ENCODE measurements at regions not wholly inside any gene's neighbourhood (a gene's known extent, or its start where the extent isn't known, plus 50 kb on each side); places are given as distances from the start of the nearest gene placed in this dataset.
"Not testable (repeated sequence)": the region's sequence is repeated elsewhere in the genome, so short reads cannot be mapped to it uniquely, and the experiment has no call there.

DNA sequence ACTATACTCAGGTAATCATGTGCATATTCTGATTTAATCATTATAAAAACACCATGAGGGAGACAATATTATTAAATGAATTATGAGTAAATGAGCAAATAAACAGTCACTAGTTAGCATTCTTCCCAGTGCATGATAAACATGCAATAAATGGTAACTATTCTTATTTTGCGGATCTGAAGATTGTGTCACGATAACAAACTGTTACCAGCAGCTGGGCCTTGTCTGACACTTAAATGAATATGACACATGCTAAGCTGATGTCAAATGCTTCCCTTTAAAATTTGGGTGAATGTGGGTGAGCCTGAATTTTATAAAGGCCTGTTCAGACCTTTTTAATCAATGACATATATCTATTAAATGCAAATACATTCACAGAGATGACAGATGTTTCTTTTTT is 68.2 kb upstream of the KIT start:
- peaks cover 0 to 4% (median 0%) of the 10 kb centered on the region in 4 donors for H3K9me3 ChIP-seq (ENCODE audit: control insufficient read depth in 4 of 4, low read length in 3 of 4)
- TF ChIP-seq, protein P1, sequence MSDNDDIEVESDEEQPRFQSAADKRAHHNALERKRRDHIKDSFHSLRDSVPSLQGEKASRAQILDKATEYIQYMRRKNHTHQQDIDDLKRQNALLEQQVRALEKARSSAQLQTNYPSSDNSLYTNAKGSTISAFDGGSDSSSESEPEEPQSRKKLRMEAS (IDR thresholded peaks at IDR 0.05): no peak
- TF ChIP-seq JUND (IDR thresholded peaks at IDR 0.05): no peak
- TF ChIP-seq FOXA1 (IDR thresholded peaks at IDR 0.05): no peak
- TF ChIP-seq HNF4G (IDR thresholded peaks at IDR 0.05): no peak
- no peak for TF ChIP-seq FOXA2 (IDR thresholded peaks at IDR 0.05)
- no peak overlapping the region for H3K9ac ChIP-seq (ENCODE audit: low read depth in 1 of 2, low read length in 2 of 2)
- no peaks in the 10 kb centered on the region for H3K36me3 ChIP-seq (ENCODE audit: control insufficient read depth in 4 of 4, insufficient read depth in 3 of 4, low read depth in 1 of 4, low read length in 3 of 4)
- no peaks in the 10 kb centered on the region for H3K4me1 ChIP-seq (ENCODE audit: control insufficient read depth in 4 of 4, insufficient read depth in 4 of 4, low read length in 3 of 4)
- H3K27ac ChIP-seq (ENCODE audit: low read depth in 1 of 2, low read length in 2 of 2): no peak overlapping the region
- no peak for DNase-seq (ENCODE audit: low spot score)
- H3K4me3 ChIP-seq (ENCODE audit: low read depth in 1 of 3, low read length in 3 of 3): no peak overlapping the region
- 90% methylated on average over 2 of the region's 2 CpGs for WGBS
- H3K27me3 ChIP-seq (ENCODE audit: control insufficient read depth in 4 of 4, insufficient read depth in 4 of 4, low read length in 3 of 4): peaks cover 0 to 8% (median 0%) of the 10 kb centered on the region in 4 donors

DNA sequence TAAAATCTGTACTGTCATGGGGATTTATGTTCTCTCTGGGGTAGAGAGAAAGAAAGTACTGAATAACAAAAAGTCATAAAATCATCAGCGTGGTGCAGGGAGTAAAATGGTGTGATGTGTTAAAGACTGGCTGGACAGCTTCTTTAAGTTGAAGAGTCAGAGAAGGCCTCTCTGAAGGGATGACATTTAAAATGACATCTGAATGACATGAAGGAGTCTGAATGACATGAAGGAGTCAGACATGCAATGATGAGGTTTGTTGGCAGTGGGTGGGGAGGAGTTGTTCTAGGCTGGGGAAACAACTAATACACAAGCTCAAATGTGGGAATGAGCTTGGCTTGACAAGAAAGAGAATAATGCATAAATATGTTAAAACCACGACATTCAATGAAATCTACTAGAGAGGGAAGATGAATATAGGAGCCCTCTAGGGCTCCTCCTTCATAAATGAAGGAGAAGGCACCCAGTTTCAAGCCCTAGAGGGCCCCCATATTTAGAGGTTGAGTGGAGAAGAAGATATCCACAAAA is 63.9 kb upstream of the KIT start:
- H3K27me3 ChIP-seq (ENCODE audit: control insufficient read depth in 4 of 4, insufficient read depth in 4 of 4, low read length in 3 of 4): no peaks in the 10 kb centered on the region
- no peak for DNase-seq (ENCODE audit: low spot score)
- H3K9me3 ChIP-seq (ENCODE audit: control insufficient read depth in 4 of 4, low read length in 3 of 4): no peaks in the 10 kb centered on the region
- no peak for TF ChIP-seq JUND (IDR thresholded peaks at IDR 0.05)
- TF ChIP-seq, protein P2, sequence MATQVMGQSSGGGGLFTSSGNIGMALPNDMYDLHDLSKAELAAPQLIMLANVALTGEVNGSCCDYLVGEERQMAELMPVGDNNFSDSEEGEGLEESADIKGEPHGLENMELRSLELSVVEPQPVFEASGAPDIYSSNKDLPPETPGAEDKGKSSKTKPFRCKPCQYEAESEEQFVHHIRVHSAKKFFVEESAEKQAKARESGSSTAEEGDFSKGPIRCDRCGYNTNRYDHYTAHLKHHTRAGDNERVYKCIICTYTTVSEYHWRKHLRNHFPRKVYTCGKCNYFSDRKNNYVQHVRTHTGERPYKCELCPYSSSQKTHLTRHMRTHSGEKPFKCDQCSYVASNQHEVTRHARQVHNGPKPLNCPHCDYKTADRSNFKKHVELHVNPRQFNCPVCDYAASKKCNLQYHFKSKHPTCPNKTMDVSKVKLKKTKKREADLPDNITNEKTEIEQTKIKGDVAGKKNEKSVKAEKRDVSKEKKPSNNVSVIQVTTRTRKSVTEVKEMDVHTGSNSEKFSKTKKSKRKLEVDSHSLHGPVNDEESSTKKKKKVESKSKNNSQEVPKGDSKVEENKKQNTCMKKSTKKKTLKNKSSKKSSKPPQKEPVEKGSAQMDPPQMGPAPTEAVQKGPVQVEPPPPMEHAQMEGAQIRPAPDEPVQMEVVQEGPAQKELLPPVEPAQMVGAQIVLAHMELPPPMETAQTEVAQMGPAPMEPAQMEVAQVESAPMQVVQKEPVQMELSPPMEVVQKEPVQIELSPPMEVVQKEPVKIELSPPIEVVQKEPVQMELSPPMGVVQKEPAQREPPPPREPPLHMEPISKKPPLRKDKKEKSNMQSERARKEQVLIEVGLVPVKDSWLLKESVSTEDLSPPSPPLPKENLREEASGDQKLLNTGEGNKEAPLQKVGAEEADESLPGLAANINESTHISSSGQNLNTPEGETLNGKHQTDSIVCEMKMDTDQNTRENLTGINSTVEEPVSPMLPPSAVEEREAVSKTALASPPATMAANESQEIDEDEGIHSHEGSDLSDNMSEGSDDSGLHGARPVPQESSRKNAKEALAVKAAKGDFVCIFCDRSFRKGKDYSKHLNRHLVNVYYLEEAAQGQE (IDR thresholded peaks at IDR 0.05): no peak
- no peak for TF ChIP-seq FOXA1 (IDR thresholded peaks at IDR 0.05)
- TF ChIP-seq GABPA (IDR thresholded peaks at IDR 0.05 in 1 of 2, conservative IDR thresholded peaks at IDR 0.05 in 1 of 2): no peak
- no peak for TF ChIP-seq HNF4G (IDR thresholded peaks at IDR 0.05)
- TF ChIP-seq NR2F2 (IDR thresholded peaks at IDR 0.05): no peak
- no peak for TF ChIP-seq RAD21 (IDR thresholded peaks at IDR 0.05)
- TF ChIP-seq HNF4A (conservative IDR thresholded peaks at IDR 0.05): no peak
- no peak overlapping the region for H3K9ac ChIP-seq (ENCODE audit: low read depth in 1 of 2, low read length in 2 of 2)
- WGBS: 94% methylated on average over 2 of the region's 2 CpGs
- no peak overlapping the region for H3K27ac ChIP-seq (ENCODE audit: low read depth in 1 of 2, low read length in 2 of 2)
- H3K36me3 ChIP-seq (ENCODE audit: control insufficient read depth in 4 of 4, insufficient read depth in 3 of 4, low read depth in 1 of 4, low read length in 3 of 4): no peaks in the 10 kb centered on the region
- H3K4me1 ChIP-seq (ENCODE audit: control insufficient read depth in 4 of 4, insufficient read depth in 4 of 4, low read length in 3 of 4): no peaks in the 10 kb centered on the region
- H3K4me3 ChIP-seq (ENCODE audit: low read depth in 1 of 3, low read length in 3 of 3): no peak overlapping the region

DNA sequence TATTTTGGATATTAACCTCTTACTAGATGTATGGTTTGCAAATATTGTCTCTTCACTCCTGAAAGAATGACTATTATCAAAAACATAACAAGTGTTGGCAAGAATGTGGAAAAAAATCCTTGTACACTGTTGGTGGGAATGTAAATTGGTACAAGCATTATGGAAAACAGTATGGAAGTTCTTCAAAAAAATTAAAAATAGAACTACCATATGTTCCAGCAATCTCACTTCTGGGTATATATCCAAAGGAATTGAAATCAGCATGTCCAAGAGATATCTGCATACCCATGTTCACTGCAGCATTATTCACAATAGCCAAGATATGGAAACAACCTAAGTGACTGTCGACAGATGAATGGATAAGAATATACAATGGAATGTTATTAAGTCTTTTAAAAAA is 61.6 kb upstream of the KIT start:
- H3K36me3 ChIP-seq (ENCODE audit: control insufficient read depth in 4 of 4, insufficient read depth in 3 of 4, low read depth in 1 of 4, low read length in 3 of 4): no peaks in the 10 kb centered on the region
- H3K4me3 ChIP-seq (ENCODE audit: low read depth in 1 of 3, low read length in 3 of 3): no peak overlapping the region
- no peak overlapping the region for H3K27ac ChIP-seq (ENCODE audit: low read depth in 1 of 2, low read length in 2 of 2)
- WGBS: 80% methylated on average over 1 of the region's 1 CpG
- TF ChIP-seq GABPA (IDR thresholded peaks at IDR 0.05 in 1 of 2, conservative IDR thresholded peaks at IDR 0.05 in 1 of 2) (no peak), JUND (IDR thresholded peaks at IDR 0.05) (no peak), FOXA1 (IDR thresholded peaks at IDR 0.05) (no peak), RXRA (IDR thresholded peaks at IDR 0.05) (no peak)
- TF ChIP-seq, protein P1 (IDR thresholded peaks at IDR 0.05): no peak
- TF ChIP-seq, protein P2 (IDR thresholded peaks at IDR 0.05): no peak
- no peaks in the 10 kb centered on the region for H3K4me1 ChIP-seq (ENCODE audit: control insufficient read depth in 4 of 4, insufficient read depth in 4 of 4, low read length in 3 of 4)
- no peaks in the 10 kb centered on the region for H3K27me3 ChIP-seq (ENCODE audit: control insufficient read depth in 4 of 4, insufficient read depth in 4 of 4, low read length in 3 of 4)
- H3K9me3 ChIP-seq (ENCODE audit: control insufficient read depth in 4 of 4, low read length in 3 of 4): no peaks in the 10 kb centered on the region
- no peak overlapping the region for H3K9ac ChIP-seq (ENCODE audit: low read depth in 1 of 2, low read length in 2 of 2)
- no peak for DNase-seq (ENCODE audit: low spot score)

DNA sequence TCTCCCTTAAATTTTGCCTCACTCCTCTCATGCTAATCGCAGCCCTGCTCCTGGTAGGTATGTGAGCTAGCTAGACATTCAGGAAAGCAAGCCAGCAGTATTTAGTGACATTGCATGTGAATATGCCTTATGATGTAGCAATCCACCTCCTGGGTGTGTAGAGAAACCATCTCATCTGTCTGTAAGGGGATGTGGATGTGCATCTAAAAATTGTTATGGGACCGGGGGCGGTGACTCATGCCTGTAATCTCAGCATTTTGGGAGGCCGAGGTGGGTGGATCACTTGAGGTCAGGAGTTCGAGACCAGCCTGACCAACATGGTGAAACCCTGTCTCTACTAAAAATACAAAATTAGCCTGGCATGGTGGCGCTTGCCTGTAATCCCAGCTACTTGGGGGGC is 60.1 kb upstream of the KIT start:
- not testable (repeated sequence) for H3K9me3 ChIP-seq (ENCODE audit: control insufficient read depth in 4 of 4, low read length in 3 of 4); H3K9ac ChIP-seq (ENCODE audit: low read depth in 1 of 2, low read length in 2 of 2); DNase-seq (ENCODE audit: low spot score); H3K27me3 ChIP-seq (ENCODE audit: control insufficient read depth in 4 of 4, insufficient read depth in 4 of 4, low read length in 3 of 4); H3K4me3 ChIP-seq (ENCODE audit: low read depth in 1 of 3, low read length in 3 of 3); H3K36me3 ChIP-seq (ENCODE audit: control insufficient read depth in 4 of 4, insufficient read depth in 3 of 4, low read depth in 1 of 4, low read length in 3 of 4); H3K4me1 ChIP-seq (ENCODE audit: control insufficient read depth in 4 of 4, insufficient read depth in 4 of 4, low read length in 3 of 4); H3K27ac ChIP-seq (ENCODE audit: low read depth in 1 of 2, low read length in 2 of 2)
- 91% methylated on average over 6 of the region's 6 CpGs for WGBS

DNA sequence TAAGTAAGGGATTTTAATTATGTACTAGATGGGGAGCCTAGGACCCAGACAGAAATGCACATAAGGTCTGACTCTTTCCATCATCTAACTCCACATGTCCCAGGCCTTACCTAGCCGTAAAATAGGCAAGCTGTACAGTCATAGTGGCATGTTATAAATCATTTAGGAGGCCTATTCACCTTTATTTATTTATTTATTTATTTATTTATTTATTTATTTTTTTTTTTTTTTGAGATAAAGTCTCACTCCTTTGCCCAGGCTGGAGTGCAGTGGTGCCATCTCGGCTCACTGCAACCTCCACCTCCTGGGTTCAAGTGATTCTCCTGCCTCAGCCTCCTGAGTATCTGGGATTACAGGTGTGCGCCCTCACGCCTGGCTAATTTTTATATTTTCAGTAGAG is 55.6 kb upstream of the KIT start:
- WGBS: 94% methylated on average over 4 of the region's 4 CpGs
- H3K9me3 ChIP-seq (ENCODE audit: control insufficient read depth in 4 of 4, low read length in 3 of 4); DNase-seq (ENCODE audit: low spot score); H3K4me1 ChIP-seq (ENCODE audit: control insufficient read depth in 4 of 4, insufficient read depth in 4 of 4, low read length in 3 of 4); H3K9ac ChIP-seq (ENCODE audit: low read depth in 1 of 2, low read length in 2 of 2); H3K4me3 ChIP-seq (ENCODE audit: low read depth in 1 of 3, low read length in 3 of 3); H3K36me3 ChIP-seq (ENCODE audit: control insufficient read depth in 4 of 4, insufficient read depth in 3 of 4, low read depth in 1 of 4, low read length in 3 of 4); H3K27ac ChIP-seq (ENCODE audit: low read depth in 1 of 2, low read length in 2 of 2); H3K27me3 ChIP-seq (ENCODE audit: control insufficient read depth in 4 of 4, insufficient read depth in 4 of 4, low read length in 3 of 4): not testable (repeated sequence)
